ENCODE measurements at regions not wholly inside any gene's neighbourhood (a gene's known extent, or its start where the extent isn't known, plus 50 kb on each side); places are given as distances from the start of the nearest gene placed in this dataset.
A peak's percentile ranks its signal among the peaks of the same experiment; 100 is the strongest.

DNA sequence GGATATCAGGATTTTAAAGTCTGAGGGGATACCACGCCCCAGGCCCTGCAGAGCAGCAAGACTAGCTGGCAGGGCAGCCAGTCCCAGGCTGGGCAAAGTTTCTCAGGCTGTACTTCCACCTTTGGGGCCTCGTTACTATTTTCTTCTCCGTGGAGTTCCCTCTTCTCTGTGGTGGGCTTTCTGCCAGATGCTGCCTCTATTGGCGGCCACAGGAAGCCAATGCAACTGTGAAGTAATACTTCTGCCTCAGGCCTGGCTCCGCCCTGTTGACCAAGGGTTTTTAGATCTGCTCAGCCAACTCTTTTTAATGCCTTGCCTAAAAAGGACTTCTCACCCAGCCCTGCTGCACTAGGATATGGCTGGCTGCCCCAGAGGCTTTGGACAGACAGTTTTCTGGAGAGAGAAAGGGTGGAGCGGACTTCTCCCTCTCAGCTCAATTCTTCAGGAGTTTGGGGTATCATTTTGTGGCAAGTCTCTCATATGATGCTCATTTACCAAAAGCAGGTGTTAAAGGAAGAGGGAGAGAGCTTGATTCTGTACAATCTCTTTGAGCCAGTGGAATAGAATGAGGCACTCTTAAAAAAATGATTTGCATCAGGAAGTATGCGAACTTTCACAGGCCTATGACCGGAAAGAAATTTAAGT lies 67.4 kb downstream of the HHEX start (continued):
- TF ChIP-seq, protein P1, sequence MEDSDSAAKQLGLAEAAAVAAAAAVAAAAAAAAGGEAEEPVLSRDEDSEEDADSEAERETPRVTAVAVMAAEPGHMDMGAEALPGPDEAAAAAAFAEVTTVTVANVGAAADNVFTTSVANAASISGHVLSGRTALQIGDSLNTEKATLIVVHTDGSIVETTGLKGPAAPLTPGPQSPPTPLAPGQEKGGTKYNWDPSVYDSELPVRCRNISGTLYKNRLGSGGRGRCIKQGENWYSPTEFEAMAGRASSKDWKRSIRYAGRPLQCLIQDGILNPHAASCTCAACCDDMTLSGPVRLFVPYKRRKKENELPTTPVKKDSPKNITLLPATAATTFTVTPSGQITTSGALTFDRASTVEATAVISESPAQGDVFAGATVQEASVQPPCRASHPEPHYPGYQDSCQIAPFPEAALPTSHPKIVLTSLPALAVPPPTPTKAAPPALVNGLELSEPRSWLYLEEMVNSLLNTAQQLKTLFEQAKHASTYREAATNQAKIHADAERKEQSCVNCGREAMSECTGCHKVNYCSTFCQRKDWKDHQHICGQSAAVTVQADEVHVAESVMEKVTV (CRISPR knock-in tag; IDR thresholded peaks at IDR 0.05): no peak
- TF ChIP-seq, protein P2, sequence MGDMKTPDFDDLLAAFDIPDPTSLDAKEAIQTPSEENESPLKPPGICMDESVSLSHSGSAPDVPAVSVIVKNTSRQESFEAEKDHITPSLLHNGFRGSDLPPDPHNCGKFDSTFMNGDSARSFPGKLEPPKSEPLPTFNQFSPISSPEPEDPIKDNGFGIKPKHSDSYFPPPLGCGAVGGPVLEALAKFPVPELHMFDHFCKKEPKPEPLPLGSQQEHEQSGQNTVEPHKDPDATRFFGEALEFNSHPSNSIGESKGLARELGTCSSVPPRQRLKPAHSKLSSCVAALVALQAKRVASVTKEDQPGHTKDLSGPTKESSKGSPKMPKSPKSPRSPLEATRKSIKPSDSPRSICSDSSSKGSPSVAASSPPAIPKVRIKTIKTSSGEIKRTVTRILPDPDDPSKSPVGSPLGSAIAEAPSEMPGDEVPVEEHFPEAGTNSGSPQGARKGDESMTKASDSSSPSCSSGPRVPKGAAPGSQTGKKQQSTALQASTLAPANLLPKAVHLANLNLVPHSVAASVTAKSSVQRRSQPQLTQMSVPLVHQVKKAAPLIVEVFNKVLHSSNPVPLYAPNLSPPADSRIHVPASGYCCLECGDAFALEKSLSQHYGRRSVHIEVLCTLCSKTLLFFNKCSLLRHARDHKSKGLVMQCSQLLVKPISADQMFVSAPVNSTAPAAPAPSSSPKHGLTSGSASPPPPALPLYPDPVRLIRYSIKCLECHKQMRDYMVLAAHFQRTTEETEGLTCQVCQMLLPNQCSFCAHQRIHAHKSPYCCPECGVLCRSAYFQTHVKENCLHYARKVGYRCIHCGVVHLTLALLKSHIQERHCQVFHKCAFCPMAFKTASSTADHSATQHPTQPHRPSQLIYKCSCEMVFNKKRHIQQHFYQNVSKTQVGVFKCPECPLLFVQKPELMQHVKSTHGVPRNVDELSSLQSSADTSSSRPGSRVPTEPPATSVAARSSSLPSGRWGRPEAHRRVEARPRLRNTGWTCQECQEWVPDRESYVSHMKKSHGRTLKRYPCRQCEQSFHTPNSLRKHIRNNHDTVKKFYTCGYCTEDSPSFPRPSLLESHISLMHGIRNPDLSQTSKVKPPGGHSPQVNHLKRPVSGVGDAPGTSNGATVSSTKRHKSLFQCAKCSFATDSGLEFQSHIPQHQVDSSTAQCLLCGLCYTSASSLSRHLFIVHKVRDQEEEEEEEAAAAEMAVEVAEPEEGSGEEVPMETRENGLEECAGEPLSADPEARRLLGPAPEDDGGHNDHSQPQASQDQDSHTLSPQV (IDR thresholded peaks at IDR 0.05): peak; percentile 73; the same call in 1 of the 2 replicates
- TF ChIP-seq CEBPG (CRISPR knock-in tag; IDR thresholded peaks at IDR 0.05) (peak; percentile 95), CEBPG (tag; conservative IDR thresholded peaks at IDR 0.05 in 1 of 2, IDR thresholded peaks at IDR 0.05 in 1 of 2) (peak; percentile 89 to 91), XRCC5 (IDR thresholded peaks at IDR 0.05; ENCODE audit: low read depth, low read length) (0 out of 2 replicates have a peak, but pooled peaks have one; percentile 25), ATF7 (IDR thresholded peaks at IDR 0.05) (peak; percentile 27; the same call in 1 of the 2 replicates), MAZ (CRISPR knock-in tag; conservative IDR thresholded peaks at IDR 0.05 in 1 of 2, IDR thresholded peaks at IDR 0.05 in 1 of 2) (peak; percentile 18 to 55; a peak in 1 of 4 replicates), SUPT5H (IDR thresholded peaks at IDR 0.05) (no peak)
- TF ChIP-seq, protein P3, sequence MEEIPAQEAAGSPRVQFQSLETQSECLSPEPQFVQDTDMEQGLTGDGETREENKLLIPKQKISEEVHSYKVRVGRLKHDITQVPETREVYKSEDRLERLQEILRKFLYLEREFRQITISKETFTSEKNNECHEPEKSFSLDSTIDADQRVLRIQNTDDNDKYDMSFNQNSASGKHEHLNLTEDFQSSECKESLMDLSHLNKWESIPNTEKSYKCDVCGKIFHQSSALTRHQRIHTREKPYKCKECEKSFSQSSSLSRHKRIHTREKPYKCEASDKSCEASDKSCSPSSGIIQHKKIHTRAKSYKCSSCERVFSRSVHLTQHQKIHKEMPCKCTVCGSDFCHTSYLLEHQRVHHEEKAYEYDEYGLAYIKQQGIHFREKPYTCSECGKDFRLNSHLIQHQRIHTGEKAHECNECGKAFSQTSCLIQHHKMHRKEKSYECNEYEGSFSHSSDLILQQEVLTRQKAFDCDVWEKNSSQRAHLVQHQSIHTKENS (CRISPR knock-in tag; IDR thresholded peaks at IDR 0.05): no peak
- TF ChIP-seq, protein P4, sequence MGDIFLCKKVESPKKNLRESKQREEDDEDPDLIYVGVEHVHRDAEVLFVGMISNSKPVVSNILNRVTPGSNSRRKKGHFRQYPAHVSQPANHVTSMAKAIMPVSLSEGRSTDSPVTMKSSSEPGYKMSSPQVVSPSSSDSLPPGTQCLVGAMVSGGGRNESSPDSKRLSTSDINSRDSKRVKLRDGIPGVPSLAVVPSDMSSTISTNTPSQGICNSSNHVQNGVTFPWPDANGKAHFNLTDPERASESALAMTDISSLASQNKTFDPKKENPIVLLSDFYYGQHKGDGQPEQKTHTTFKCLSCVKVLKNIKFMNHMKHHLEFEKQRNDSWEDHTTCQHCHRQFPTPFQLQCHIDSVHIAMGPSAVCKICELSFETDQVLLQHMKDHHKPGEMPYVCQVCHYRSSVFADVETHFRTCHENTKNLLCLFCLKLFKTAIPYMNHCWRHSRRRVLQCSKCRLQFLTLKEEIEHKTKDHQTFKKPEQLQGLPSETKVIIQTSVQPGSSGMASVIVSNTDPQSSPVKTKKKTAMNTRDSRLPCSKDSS (IDR thresholded peaks at IDR 0.05; ENCODE audit: low read depth, partially characterized antibody): no peak

Measured in K562 (cell line).